ENCODE measurements at regions not wholly inside any gene's neighbourhood (a gene's known extent, or its start where the extent isn't known, plus 50 kb on each side); places are given as distances from the start of the nearest gene placed in this dataset.
A peak's percentile ranks its signal among the peaks of the same experiment; 100 is the strongest.
"Not testable (repeated sequence)": the region's sequence is repeated elsewhere in the genome, so short reads cannot be mapped to it uniquely, and the experiment has no call there.

- ATAC-seq (no peak), DNase-seq (no peak)
- no peak overlapping the region for H3K27ac ChIP-seq (ENCODE audit: low read length)
- H3K4me3 ChIP-seq (ENCODE audit: low read length), result no peak overlapping the region
- no peaks in the 10 kb centered on the region for H3K4me1 ChIP-seq (ENCODE audit: control insufficient read depth, insufficient read depth, low read length)
- H3K27me3 ChIP-seq (ENCODE audit: control insufficient read depth, insufficient read depth), result no peaks in the 10 kb centered on the region
- intact Hi-C loops (cut with DNase I), result no loop called here
- WGBS, result 39% methylated on average over 2 of the region's 2 CpGs
- no peaks in the 10 kb centered on the region for H3K9me3 ChIP-seq (ENCODE audit: control insufficient read depth, low read length)
These were observed 191.3 kb upstream of the KCNJ3 start for GRCh38 chr2:154507186-154507585.

GRCh38 chr2:154518872-154519271 is 179.6 kb upstream of the KCNJ3 start:
- Histone ChIP-seq H3K27me3 (ENCODE audit: control insufficient read depth, insufficient read depth) (no peaks in the 10 kb centered on the region), H3K4me1 (ENCODE audit: control insufficient read depth, insufficient read depth, low read length) (no peaks in the 10 kb centered on the region), H3K9me3 (ENCODE audit: control insufficient read depth, low read length) (no peaks in the 10 kb centered on the region), H3K4me3 (ENCODE audit: low read length) (no peak overlapping the region), H3K27ac (ENCODE audit: low read length) (no peak overlapping the region)
- 95% methylated on average over 1 of the region's 1 CpG for WGBS
- intact Hi-C loops (cut with DNase I), result no loop called here
- ATAC-seq, result no peak
- DNase-seq, result no peak

DNA sequence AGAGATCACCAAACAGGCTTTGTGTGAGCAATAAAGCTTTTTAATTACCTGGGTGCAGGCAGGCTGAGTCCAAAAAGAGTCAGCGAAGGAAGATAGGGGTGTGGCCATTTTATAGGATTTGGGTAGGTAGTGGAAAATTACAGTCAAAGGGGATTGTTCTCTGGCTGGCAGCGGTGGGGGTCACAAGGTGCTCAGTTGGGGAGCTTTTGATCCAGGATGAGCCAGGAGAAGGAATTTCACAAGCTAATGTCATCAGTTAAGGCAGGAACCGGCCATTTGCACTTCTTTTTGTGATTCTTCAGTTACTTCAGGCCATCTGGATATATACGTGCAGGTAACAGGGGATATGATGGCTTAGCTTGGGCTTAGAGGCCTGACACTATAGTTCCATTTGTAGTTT is 177.5 kb upstream of the KCNJ3 start:
- DNase-seq; H3K4me1 ChIP-seq (ENCODE audit: control insufficient read depth, insufficient read depth, low read length); ATAC-seq; H3K9me3 ChIP-seq (ENCODE audit: control insufficient read depth, low read length); H3K27me3 ChIP-seq (ENCODE audit: control insufficient read depth, insufficient read depth); intact Hi-C loops (cut with DNase I); H3K27ac ChIP-seq (ENCODE audit: low read length); H3K4me3 ChIP-seq (ENCODE audit: low read length): not testable (repeated sequence)
- WGBS, result 92% methylated on average over 4 of the region's 4 CpGs

DNA sequence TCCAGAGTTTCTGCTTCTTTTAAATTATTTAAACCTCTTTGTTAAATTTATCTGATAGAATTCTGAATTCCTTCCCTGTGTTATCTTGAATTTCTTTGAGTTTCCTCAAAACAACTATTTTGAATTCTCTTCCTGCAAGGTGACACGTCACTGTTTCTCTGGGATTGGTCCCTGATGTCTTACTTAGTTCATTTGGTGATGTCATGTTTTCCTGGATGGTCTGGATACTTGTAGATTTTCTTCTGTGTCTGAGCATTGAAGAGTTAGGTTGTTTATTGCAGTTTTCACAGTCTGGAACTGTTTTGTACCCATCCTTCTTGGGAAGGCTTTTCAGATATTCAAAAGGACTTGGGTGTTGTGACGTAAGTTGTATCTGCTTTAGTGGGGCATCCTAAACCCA is 172.3 kb upstream of the KCNJ3 start:
- H3K4me1 ChIP-seq (ENCODE audit: control insufficient read depth, insufficient read depth, low read length), result no peaks in the 10 kb centered on the region
- intact Hi-C loops (cut with DNase I), result no loop called here
- 76% methylated on average over 2 of the region's 2 CpGs for WGBS
- no peaks in the 10 kb centered on the region for H3K27me3 ChIP-seq (ENCODE audit: control insufficient read depth, insufficient read depth)
- H3K27ac ChIP-seq (ENCODE audit: low read length), result no peak overlapping the region
- ATAC-seq (no peak), DNase-seq (no peak)
- H3K9me3 ChIP-seq (ENCODE audit: control insufficient read depth, low read length), result no peaks in the 10 kb centered on the region
- H3K4me3 ChIP-seq (ENCODE audit: low read length), result no peak overlapping the region

DNA sequence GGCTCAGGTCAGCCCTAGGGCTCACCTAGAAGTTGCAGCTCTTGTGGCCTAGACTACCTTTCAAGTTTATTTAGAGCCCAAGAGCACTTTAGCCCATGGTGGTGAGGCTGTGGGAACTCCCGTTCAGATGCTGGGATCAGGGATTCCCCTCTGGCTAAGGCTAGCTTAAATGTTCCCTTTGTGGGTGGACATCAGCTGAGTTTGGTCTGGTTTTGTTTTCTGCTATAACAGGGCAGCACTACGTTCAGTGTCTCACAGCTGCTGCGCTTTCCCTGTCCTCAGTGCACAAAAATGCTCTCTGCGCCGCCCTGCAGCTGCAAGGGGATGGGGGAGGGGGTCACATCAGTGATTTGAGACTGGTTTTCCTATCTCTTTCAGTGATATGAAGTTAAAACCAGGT is 170.5 kb upstream of the KCNJ3 start:
- H3K4me1 ChIP-seq (ENCODE audit: control insufficient read depth, insufficient read depth, low read length), result no peaks in the 10 kb centered on the region
- no peaks in the 10 kb centered on the region for H3K9me3 ChIP-seq (ENCODE audit: control insufficient read depth, low read length)
- H3K4me3 ChIP-seq (ENCODE audit: low read length), result no peak overlapping the region
- ATAC-seq (no peak), DNase-seq (peak in 1 of 3 donors; percentile 13)
- H3K27ac ChIP-seq (ENCODE audit: low read length), result no peak overlapping the region
- WGBS, result 80% methylated on average over 5 of the region's 5 CpGs
- intact Hi-C loops (cut with DNase I), result no loop called here
- no peaks in the 10 kb centered on the region for H3K27me3 ChIP-seq (ENCODE audit: control insufficient read depth, insufficient read depth)

DNA sequence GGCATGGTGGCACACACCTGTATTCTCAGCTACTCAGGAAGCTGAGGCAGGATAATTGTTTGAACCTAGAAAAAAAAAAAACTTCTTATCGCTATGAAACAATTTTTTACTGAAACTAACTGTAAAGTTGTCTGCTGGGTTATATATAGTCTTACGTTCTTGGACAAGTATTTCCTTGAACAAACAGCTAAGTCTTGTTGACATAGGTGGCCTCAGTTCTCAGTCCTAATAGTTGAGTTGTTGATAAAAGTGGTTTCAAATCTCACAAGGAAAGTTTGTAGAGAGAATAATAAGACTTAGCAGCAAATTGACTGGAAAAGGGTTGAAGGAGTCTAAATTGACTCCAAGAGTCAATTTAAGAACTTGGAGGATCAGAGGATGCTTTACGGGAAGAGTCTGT is 166.5 kb upstream of the KCNJ3 start:
- intact Hi-C loops (cut with DNase I), result no loop called here

GRCh38 chr2:154532763-154533162 is 165.7 kb upstream of the KCNJ3 start:
- DNase-seq, result peak in 1 of 3 donors; percentile 2
- Histone ChIP-seq H3K9me3 (ENCODE audit: control insufficient read depth, low read length) (no peaks in the 10 kb centered on the region), H3K27me3 (ENCODE audit: control insufficient read depth, insufficient read depth) (no peaks in the 10 kb centered on the region), H3K27ac (ENCODE audit: low read length) (no peak overlapping the region), H3K4me1 (ENCODE audit: control insufficient read depth, insufficient read depth, low read length) (no peaks in the 10 kb centered on the region), H3K4me3 (ENCODE audit: low read length) (no peak overlapping the region)
- ATAC-seq, result no peak
- intact Hi-C loops (cut with DNase I), result no loop called here
- WGBS, result 52% methylated on average over 2 of the region's 2 CpGs

More for the DNA sequence above, 166.5 kb upstream of the KCNJ3 start:
- H3K4me3 ChIP-seq (ENCODE audit: low read length), result no peak overlapping the region
- DNase-seq (no peak), ATAC-seq (no peak)
- no peaks in the 10 kb centered on the region for H3K9me3 ChIP-seq (ENCODE audit: control insufficient read depth, low read length)
- H3K27ac ChIP-seq (ENCODE audit: low read length), result no peak overlapping the region
- no peaks in the 10 kb centered on the region for H3K4me1 ChIP-seq (ENCODE audit: control insufficient read depth, insufficient read depth, low read length)
- no peaks in the 10 kb centered on the region for H3K27me3 ChIP-seq (ENCODE audit: control insufficient read depth, insufficient read depth)
- WGBS, result 91% methylated on average over 3 of the region's 3 CpGs

- Histone ChIP-seq H3K4me1 (ENCODE audit: control insufficient read depth, insufficient read depth, low read length) (no peaks in the 10 kb centered on the region), H3K27ac (ENCODE audit: low read length) (no peak overlapping the region), H3K9me3 (ENCODE audit: control insufficient read depth, low read length) (no peaks in the 10 kb centered on the region), H3K27me3 (ENCODE audit: control insufficient read depth, insufficient read depth) (no peaks in the 10 kb centered on the region), H3K4me3 (ENCODE audit: low read length) (no peak overlapping the region)
- intact Hi-C loops (cut with DNase I), result no loop called here
- ATAC-seq (no peak), DNase-seq (no peak)
- 89% methylated on average over 7 of the region's 7 CpGs for WGBS
These were observed 165.1 kb upstream of the KCNJ3 start for GRCh38 chr2:154533300-154533940.

DNA sequence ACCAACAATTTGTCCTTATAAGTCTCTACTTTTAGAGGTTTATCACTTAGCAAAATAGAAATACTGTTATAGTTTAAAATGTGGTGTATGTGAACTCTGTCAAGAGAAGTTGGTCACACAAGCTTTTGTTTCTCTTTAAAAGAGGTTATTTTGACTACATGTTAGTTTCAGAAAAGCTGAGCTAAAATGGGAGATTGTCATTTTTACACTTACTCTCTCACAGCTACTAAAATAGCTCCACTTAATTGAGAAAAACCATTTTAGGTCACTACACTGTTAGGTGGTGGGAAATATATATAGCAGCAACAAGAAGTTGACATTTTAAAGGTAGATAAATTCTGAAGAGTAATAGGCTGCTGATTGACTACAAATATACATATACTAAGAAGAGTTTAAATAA is 161.5 kb upstream of the KCNJ3 start:
- no peak overlapping the region for H3K4me3 ChIP-seq (ENCODE audit: low read length)
- H3K9me3 ChIP-seq (ENCODE audit: control insufficient read depth, low read length), result no peaks in the 10 kb centered on the region
- ATAC-seq (no peak), DNase-seq (no peak)
- H3K27ac ChIP-seq (ENCODE audit: low read length), result no peak overlapping the region
- intact Hi-C loops (cut with DNase I), result no loop called here
- no peaks in the 10 kb centered on the region for H3K4me1 ChIP-seq (ENCODE audit: control insufficient read depth, insufficient read depth, low read length)
- no peaks in the 10 kb centered on the region for H3K27me3 ChIP-seq (ENCODE audit: control insufficient read depth, insufficient read depth)

GRCh38 chr2:154537843-154538450 is 160.5 kb upstream of the KCNJ3 start:
- no peaks in the 10 kb centered on the region for H3K9me3 ChIP-seq (ENCODE audit: control insufficient read depth, low read length)
- no peak overlapping the region for H3K27ac ChIP-seq (ENCODE audit: low read length)
- whole genome bisulfite sequencing, result 76% methylated on average over 1 of the region's 1 CpG
- H3K27me3 ChIP-seq (ENCODE audit: control insufficient read depth, insufficient read depth), result no peaks in the 10 kb centered on the region
- DNase-seq (no peak), ATAC-seq (peak; percentile 29 to 63)
- H3K4me3 ChIP-seq (ENCODE audit: low read length), result no peak overlapping the region
- intact Hi-C loops (cut with DNase I), result no loop called here
- no peaks in the 10 kb centered on the region for H3K4me1 ChIP-seq (ENCODE audit: control insufficient read depth, insufficient read depth, low read length)

GRCh38 chr2:154546341-154546740 is 152.2 kb upstream of the KCNJ3 start:
- intact Hi-C loops (cut with DNase I), result no loop called here
- Histone ChIP-seq H3K27me3 (ENCODE audit: control insufficient read depth, insufficient read depth) (no peaks in the 10 kb centered on the region), H3K9me3 (ENCODE audit: control insufficient read depth, low read length) (no peaks in the 10 kb centered on the region), H3K4me3 (ENCODE audit: low read length) (no peak overlapping the region), H3K4me1 (ENCODE audit: control insufficient read depth, insufficient read depth, low read length) (no peaks in the 10 kb centered on the region), H3K27ac (ENCODE audit: low read length) (no peak overlapping the region)
- DNase-seq, result no peak
- no peak for ATAC-seq
- 72% methylated on average over 4 of the region's 4 CpGs for WGBS

- no peak for ATAC-seq
These were observed 148.6 kb upstream of the KCNJ3 start for GRCh38 chr2:154549869-154550268.

More at GRCh38 chr2:154549869-154550268, 148.6 kb upstream of the KCNJ3 start:
- Histone ChIP-seq H3K4me3 (ENCODE audit: low read length) (no peak overlapping the region), H3K9me3 (ENCODE audit: control insufficient read depth, low read length) (no peaks in the 10 kb centered on the region), H3K27me3 (ENCODE audit: control insufficient read depth, insufficient read depth) (no peaks in the 10 kb centered on the region), H3K4me1 (ENCODE audit: control insufficient read depth, insufficient read depth, low read length) (no peaks in the 10 kb centered on the region), H3K27ac (ENCODE audit: low read length) (no peak overlapping the region)
- intact Hi-C loops (cut with DNase I), result no loop called here
- no peak for DNase-seq

Measured in right cardiac atrium (tissue), 5 donors.